GF-D8 (cell line): ENCODE measurements at regions not wholly inside any gene's neighbourhood (a gene's known extent, or its start where the extent isn't known, plus 50 kb on each side); places are given as distances from the start of the nearest gene placed in this dataset.

ENCODE experiments used
- DNase-seq: peaks from one replicate; lab custom pipeline; 2025; lab: John Stamatoyannopoulos, UW

DNA sequence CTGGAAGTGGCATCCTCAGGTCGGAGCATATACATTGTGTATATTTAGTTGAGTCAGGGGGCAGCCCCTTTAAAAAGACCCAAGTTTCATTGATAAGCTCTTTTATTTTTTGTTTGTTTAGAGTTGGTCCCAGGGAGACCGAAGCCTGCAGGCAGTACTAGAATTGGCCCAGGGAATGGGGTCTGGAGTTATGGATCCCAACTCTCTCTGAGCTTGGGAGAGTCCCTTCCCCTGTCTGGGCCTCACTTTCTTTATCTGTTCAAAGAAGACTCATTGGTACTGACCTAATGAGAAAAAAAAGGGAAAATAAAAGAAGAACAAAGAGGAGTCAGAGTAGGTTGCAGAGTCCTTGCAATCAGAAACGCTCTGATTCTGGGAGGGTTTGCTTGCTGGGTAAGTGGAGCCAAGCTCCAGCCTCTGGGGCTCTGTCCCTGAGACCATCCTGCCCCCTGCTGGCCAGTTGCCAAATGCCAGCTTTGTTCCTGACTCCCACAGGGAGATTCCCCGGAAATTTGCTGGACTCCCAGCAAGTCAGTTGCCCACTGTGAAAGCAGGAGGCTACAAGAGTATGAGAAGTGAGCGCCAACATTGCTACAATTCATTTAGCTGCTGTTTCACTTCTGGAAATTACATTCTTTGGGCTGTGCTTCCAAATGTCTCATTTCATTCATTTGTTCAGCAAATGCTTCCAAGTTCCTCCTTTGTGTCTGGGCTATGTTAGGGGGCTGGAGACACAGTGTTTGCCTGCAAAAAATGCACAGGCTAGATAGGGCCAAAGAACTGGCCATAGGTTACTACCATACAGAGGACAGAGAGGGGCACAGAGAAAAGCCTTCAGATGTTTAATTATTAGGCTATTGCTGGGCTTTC, 156.2 kb downstream of the MELK start:
- no peak for DNase-seq

DNA sequence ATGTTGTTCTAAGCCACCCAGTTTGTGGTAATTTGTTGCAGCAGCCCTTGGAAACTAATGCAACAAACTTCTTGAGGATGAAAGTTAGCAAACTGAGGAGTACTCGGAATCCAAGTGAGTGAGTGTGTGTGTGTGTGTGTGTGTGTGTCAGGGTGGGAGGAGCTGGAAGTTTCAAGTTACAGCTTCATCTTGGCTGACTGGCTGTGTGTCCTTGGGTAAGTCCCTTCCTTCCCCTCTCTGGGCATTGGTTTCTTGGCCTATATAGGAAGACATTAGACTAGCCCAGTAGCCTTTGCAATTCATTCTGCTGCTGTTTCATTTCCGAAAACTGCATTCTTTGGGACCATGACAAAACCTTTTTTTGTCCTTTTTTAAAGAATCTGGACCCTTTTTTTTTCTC, 157.2 kb downstream of the MELK start:
- DNase-seq = no peak

DNA sequence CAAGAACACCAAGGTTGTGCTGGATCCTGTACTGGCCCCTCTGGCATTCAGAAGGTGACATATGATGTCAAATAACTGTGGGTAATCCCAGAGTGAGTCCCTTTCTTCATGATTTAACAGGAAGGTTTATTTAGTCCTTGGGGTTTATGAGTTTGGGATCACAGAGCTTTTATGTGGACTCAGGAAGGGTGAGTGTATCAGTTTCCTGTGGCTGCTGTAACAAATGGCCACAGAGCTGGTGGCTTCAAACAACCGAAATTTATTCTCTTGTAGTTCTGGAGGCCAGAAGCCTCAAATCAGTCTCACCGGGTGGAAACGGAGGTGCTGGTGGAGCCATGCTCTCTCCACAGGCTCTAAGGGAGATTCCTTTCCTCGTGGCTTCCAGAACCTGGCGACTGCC, 157.7 kb downstream of the MELK start:
- DNase-seq = no peak

DNA sequence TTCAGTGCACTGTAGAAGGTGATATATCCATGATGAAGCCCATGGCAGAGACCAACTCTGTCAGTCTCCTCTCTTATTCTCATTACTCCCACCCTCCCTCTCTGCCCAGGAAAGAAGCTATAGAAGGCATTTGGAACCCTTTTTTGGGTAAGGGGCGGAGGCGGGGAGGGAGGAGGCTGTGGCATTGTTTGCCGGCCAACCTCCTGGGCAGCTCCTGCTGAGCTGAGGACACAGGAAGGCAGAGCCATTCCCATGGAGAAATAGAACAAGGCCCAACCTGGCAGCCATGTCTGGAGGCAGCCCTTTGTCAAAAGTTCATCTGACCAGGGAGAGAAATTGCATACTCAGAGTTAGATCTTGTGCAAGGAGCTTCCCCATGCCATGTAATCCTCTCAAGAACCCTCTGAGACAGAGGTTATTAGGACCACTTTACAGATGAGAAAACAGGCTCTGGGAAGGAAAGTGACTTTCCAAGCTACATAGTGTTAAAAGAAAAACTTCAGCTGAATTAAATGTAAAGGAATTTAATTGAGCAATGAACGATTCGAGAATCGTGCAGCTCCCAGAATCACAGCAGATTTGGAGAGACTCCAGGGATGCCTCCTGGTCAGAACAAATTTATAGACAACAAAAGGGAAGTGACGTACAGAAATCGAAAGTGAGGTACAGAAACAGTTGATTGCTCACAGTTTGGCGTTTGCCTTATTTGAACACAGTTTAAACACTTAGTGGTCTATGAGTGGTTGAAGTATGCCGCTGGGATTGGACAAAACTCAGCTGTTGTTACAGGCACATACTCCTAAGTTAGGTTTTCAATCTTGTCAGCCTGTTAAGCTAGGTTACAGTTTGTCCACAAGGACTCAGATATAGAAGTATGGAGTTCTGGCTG, 158.6 kb downstream of the MELK start:
- DNase-seq = no peak

DNA sequence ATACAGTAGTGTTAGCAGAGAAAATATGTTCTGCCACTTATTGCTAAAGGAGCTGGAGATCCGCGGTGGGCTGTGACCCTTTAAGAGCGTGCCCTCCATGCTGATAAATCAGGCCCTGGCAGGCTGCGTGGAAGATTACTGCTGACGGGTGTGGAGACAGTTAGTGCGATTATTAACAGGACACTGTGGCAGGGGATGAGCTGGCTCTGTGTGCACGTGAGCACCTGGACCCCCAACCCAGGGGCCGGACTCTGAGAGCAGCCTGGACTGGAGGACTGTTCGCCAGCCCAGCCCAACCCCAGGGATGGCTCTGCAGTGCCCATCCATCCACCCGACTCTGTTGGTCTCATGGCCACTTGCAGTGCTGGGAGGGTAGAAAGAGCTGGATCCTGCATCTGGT, 162.0 kb downstream of the MELK start:
- no peak for DNase-seq

DNA sequence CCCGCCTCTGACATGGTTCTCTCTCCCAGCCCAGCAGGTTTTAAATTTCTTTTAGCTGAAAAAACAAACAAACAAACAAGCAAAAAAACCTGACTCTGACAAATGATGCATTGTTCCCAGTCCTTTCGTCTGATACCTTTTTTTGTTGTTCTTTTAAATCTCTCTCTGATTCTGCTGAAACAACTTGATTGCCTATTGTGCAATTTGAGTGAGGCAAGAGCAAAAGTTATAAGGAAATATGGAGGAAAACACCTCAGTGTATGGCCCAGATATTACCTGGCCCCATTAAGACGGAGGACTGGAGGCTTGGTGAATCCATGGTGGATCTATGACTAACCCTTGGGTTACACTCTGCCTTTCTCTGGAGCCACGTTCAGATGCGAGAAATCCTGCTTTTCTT, 164.0 kb downstream of the MELK start:
- DNase-seq = no peak

DNA sequence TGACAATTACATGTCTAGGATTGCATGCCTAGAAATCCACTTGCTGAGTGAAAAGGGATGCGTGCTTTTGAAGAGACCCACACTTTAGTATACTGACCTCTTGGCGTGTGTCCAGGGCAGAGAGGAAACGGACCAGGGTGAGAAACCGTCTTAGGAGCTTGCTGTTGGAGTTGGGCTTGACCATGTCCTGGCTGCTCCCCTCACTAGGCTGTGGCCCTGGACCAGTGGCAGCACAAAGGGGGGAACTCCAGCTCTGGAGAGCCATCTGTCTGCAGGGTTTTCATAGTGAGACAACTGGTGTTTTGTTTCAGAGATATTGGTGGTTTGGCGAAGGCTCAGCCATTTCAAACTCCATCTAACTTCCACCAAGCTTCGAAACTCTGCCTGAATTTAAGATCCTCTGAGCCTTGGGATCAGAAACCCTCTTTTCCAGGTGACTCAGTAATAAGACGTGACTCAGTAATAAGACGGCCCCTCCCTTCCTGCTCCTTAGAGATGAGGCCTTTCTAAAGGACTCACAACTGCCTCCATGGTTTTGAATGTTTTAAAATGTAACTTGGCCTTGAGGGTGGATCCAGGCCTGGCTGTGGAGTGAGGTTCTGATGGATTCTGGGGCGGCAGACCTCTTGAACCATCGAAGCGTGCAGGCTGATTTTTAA, 165.8 kb downstream of the MELK start:
- no peak for DNase-seq

DNA sequence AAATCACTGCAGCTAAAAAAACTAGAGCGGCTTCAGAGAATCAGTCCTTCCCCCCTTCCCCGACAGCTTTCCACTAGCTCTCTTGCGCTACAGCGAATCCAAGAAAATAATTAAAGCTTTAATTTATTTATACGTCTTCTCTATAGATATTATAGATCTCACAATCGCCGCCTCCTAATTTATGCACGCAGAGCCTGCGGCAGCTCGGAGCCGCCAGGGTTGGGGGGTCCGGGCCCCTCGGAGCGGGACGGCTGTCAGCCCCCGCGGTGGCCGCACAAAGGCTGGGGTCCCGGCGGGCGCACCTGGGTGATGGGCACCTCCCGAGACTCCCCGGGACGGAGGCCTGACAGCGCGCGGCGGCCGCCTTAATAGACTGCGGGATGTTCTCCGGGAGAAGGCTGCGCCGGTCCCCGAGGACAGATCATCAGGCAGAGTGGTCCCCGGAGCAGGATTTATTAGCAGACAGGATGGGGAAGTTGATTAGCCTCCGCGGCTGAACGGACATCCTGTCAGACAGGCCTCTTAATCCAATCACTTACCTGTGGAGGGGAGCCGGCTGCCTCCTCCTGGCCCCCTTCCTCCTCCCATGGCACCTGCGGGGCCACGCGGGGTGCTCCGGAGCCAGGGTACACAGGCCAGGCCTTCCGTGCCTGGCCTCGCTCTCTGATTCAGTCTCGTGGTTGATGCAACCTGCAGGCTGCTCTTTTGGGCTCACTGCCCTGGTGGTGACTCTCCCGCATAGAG, 166.8 kb downstream of the MELK start:
- no peak for DNase-seq

DNA sequence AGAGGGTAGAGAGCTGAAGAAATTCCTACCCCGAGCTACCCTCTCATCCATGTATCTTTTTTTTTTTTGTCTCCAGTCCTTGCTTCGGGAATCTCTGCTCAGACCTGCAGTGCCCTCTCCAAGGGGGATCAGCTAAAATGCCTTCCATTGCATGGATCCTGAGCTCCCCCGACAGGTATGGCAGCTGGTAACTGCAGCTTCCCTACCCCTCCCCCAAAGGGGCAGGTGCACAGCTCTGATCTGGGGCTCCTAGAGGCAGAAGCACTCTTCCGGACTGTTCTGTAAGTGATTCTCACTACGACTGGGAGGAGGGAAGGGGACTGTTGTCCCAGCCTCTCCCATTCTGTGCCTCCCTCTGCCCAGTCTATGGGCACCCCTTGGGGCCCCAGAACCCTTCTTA, 169.6 kb downstream of the MELK start:
- DNase-seq = no peak

DNA sequence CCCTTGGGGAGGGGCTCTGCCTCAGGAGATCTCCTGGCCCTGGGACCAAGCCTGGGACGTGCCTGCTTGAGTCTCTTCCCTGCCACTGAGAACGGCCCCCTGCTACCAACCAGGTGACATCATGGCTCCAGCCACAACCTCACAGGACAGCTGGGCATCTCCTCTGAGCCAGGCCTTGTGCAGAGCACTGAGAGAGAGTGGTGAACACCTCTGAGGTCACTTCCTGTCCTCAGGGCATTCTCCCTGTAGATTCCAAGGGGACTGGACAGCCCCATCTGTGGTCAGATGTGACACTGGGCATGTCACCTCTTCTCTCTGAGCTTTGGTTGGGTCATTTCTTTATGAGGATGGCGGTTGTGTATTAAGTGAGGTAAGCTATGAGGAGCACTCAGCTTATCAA, 172.0 kb downstream of the MELK start:
- no peak for DNase-seq

DNA sequence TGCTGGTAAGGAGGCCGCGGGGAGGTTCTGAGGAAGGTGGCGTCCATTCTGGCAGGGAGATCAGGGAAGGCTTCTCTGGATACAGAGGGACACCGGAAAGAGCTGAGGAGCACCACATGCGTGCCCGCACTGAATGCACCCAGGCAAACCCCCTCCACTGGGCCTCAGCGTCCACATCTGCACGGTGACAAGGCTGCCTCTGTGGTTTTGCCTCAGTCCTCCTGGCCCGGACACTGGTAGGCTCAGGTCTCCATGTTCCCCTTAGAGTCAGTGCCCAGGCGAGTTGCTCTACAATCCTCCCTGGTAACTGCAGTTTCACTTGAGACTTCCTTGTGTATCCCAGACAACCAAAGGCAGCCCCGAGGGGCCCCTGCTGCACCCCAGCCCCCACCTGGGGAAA, 173.3 kb downstream of the MELK start:
- DNase-seq = no peak

DNA sequence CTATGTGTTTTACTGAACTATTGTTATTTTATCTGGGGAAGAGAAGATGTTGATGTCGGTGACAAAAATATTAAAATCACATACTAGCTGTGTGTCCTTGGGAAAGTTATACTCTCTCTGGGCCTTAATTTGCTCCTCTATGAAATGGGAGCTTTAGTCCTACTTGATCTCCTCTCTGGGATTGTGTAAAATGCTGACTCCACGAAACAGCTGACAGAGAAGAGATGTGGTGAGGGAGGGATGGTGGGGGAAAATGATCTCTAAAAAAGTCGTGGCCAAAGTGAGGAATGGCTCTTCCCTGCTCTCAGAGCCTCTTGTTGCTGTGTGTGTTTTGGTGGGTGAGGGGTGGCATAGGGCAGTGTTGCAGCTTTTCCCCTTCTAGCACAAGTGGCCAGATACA, 173.7 kb downstream of the MELK start:
- no peak for DNase-seq

DNA sequence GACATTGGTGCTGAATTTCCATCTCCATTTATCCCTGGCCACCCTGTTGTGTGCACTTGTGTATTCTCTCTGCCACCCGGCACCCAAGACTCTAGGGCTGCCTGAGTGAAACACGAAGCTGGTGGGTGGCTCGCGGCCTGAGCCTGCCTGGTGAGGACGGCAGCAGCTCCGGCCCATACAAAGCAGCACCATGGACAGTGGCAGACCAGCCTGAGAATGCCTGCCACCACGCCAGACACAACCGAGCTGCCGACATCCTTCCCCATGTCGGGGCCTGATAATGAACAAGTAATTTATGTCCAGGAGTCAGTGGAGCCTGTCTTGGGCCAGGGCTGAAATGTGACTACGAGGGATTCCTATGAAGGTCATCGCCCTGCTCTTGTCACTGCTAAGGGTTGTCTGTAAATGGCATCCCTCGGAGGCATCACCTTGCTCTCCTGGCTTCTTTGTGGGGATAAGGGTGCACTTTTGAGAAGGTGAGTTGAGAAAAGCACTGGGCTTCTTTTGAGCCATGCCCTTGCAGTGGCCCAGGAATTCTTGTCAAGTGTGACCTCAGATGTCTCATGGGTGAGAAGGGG, 175.7 kb downstream of the MELK start:
- DNase-seq = no peak

DNA sequence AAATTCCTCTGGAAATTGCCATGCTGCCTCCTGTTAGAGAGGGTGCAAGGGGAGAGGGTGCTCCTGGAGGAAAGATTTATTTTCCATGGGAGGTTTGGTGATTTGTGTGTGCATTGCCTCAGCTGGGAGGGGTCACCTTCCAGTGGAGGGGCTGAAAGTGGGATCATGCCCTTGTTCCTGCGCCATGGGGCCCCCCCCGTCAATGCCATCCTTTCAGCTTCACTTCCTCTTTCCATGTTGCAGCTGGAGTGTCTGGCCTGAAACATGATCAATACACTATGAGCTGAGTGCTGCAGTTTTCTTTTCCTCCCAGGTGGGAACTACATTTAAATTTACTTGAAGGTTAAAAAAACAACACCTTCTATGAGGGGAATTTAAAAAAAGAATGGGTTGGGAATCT, 176.8 kb downstream of the MELK start:
- no peak for DNase-seq

DNA sequence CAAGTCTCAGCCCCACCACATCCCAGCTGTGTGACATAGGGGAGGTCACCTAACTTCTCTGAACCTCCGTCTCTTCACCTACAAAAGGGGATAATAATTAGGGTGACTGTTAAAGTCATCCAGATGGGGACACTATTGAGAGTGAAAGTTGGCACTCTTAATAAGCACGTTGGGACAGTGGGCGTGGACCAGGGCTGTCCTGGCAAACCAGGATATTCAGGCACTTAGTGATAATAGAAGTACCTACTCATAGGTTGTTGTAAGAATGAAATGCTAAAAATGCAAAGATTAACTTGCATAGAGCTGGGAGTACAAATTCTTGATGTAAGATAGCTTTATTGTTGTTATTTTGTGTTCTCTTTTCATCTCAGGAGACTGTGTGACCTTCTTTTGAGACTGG, 177.9 kb downstream of the MELK start:
- no peak for DNase-seq

DNA sequence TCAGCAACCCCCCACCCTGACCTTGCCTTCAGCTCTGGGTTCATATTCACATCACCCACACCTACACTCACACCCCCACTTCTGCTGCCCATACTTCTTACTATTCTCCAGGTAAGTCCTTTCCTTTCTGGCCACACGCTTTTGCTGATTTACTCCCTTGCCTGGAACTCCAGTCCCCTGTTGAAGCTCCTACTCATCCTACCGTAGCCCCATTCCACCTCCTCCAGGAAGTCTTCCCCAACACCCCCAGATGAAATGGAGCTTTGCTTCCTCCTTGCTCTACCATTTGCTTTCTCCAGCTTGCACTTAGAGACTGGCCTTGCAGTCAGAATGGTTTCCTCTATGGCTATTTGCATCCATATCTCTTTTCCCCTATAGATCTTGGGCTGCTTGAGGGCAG, 182.3 kb downstream of the MELK start:
- no peak for DNase-seq

DNA sequence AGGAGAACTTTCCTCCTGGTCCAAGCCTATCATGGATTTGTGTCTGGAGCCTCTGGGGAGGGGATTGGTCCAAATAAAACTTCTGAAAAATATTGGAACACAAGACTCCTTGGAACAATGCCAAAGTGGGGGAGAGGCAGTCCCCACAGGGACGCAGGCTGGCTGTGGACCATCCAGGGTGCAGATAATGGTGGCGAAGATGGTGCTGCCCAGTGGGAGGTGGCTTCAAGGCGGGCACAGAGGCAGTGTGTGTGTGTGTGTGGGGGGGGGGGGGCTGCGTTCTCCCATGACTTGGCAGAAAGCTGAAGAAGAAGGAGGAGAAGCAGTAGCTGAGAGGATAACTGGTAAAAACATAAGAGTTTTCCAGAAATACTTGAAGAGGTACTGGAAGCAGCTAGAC, 186.4 kb downstream of the MELK start:
- DNase-seq = no peak

DNA sequence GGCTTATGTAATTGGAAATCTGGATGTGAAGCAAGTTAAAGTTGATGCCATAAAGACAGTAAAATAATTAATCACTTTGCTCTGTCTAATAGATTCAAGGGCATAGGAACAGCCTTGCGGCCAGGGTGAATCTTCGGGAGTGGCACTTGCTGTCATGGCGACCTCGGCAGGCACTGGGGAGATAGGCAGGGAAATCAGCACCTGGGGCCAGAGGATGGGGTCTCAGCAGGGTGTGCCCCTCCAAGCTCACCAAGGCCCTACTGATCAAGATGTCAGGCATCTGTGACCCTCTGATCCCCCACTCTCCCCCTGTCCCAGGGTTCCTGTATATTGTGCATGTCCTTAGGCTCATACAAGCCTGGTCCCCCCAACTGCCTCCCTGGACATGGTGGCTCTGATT, 187.3 kb downstream of the MELK start:
- DNase-seq = no peak

DNA sequence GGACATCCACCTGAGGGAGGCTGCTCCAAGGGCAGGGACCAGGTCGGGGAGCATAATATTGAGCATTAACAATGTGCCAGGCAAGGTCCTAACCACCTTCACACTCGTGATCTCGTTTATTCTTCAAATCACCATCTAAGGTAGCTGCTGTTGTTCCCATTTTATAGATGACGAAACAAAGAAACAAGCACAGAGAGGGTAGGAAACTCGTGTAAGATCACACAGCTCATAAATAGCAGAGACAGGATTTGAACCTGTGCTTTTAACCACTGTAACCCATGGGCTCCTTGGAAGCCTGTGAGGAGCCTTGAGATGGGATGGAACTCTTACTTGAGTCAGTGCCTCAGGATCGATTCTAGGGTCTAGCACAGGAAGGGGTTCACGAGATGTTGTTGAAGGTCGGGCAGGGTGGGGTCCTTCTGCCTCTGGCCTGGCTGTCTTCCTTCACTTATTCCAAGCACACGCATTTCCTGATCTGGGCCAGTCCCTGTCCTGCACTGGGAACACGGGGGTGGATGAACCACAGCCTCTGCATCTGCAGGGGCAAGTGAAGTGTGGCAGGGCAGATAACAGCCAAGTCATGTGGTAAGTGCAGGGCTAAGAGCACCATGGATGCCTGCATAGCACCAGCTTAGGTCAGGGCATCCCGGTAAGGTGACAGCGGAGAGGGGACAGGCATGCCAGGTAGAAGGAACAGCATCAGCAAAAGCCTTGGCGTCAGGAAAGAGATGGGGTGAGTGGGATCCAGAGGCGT, 188.1 kb downstream of the MELK start:
- no peak for DNase-seq

DNA sequence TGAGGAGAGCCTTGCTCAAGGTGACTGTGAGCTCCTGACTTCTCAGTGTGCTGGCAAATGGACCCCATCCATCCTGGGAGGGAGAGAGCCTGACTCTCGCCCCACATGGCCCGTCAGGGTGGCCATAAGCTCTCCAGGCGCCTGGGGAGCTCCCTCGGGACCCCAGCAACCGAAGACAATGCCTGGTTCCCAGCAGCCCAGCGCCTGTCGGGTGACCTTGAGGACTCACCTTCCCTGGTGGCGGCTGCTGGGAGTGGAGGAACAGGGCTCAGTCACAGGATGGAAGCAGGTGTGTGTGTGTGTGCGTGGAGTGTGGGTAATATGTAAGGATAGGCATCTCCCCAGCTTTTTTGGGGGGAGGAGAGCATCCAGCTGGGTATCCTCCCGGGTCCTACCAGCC, 190.3 kb downstream of the MELK start:
- DNase-seq = no peak

DNA sequence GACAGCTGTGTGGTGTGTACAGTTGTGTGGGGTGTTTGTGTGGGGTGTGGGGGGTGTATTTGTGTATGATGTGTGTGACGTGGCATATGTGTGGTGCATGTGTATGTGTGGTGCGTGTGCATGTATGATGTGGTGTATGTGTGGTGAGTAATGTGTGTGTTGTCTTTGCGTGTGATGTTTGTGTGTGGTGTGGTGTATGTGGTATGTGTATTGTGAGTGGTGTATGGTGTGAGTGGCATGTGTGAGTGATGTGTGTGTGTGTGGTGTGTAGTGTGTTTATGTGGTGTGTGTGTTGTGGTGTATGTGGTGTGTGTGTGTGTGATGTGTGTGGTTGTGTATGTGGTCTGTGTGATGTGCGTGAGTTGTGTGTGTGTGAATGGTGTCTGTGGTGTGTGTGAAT, 191.1 kb downstream of the MELK start:
- DNase-seq = no peak
